GM21619 (cell line): ENCODE measurements at regions not wholly inside any gene's neighbourhood (a gene's known extent, or its start where the extent isn't known, plus 50 kb on each side); places are given as distances from the start of the nearest gene placed in this dataset.

Experiments used
- ATAC-seq: cut with Tn5 transposase; IDR thresholded peaks from one replicate; pipeline ENCODE4 v1.9.1; 2021; ENCODE audit not compliant: unreplicated experiment

DNA sequence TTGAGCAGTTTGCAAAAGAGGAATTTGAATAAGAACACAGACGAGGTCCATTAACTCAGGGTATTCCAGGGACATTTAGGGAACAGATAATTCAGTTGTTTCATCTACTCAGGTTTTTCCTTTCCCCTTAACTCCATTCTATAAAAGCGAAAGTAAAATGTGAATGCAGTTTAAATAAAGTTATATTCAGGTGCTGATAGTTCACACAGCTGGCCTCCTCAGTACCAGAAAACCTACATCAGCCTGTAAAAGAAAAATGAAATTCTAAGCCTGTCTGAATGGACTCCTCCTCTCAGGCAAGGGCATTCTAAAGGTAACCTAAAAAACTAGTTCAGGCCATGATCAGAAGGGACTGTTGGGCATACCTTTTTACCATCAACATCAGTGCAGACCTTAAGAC is 873.8 kb downstream of the SUCLG1 start:
- no peak for ATAC-seq

DNA sequence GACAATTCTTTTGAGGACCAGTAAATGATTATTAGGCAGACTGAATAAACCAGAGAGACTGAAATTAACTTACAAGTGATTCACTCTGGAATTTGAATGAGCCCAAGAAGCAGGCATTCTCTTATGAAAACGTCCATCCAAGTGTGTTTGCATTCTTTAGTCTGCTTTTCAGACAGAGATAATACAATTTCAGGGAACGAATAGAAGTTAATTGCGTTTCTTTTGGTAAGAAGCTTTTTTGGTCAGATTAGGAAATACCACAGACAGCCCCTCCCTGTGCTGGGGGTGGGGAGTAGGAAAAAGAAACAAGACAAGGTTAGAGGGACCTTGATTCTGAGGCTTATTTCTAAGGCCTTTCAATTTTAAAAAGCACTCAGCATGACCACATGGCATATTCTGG is 874.4 kb downstream of the SUCLG1 start:
- no peak for ATAC-seq

DNA sequence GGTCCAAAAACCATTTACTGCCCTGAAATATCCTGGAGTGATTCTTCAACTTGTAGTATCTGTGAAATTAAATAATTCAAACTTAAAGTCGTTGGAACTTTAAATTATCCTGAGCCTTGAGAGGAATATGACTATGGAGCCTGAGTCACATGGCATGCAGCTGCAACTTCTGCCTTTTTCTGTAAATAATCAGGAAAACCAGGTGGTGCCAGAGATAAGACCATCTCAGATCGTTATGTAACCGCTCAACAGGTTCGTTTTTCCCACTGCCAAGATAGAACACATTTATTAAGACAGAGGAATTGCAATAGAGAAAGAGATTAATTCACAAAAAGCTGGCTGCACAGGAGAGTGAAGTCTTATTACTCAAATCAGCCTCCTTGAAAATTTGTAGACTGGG is 876.5 kb downstream of the SUCLG1 start:
- ATAC-seq: no peak

DNA sequence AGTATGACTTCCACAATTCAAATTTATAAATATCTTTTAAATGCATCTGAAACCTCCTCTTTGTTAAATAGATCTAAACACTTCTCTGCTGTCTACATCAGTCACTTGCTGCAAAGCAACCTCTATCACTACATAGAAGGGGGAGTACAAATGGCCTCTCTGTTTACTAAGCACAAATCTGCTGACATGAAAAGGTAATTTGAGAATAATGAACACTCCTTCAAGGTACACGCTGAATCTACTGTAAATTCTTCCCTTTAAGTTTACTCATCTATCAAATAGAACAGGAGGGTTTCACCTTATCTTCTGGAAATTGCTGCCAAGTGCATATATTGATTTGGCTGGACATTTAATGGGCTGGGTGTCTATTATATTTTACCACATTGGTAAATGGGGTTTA is 879.6 kb downstream of the SUCLG1 start:
- no peak for ATAC-seq

DNA sequence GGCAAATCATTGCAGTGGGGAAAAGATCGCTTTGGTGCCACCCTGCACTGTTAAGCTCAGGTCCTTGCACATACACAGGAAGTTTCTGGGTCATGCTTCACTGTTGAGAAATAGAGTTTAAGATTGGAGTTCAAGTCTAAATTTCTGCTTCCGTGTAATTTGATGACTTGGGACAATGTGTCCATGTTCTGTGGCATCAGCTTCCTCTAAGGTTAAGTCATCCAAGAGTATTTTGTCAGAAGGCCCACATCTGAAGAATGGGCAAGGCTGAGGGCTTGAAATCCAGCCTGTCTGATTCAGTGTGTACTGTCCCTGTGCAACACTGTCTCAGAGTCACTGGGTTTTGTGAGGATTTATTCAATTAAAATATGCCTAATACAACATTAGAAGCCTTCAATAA is 880.7 kb downstream of the SUCLG1 start:
- ATAC-seq: no peak

DNA sequence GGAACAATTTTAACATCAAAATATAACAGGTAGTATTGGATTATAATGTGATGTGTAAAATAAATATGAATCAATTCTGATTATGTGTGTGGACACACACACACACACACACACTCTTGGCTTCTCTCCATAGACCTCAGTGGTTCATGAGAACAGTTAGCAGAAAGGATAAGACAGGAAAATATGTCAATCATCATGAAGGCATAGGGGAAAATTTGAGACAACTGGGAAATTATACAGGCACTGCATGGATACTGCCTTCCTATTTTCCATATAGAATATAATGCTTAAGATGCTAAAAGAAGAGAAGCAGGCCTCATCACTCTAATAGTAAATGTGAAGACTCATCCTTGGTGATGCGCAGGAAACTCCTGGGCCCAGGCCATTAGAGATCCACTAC is 884.5 kb downstream of the SUCLG1 start:
- ATAC-seq: no peak

DNA sequence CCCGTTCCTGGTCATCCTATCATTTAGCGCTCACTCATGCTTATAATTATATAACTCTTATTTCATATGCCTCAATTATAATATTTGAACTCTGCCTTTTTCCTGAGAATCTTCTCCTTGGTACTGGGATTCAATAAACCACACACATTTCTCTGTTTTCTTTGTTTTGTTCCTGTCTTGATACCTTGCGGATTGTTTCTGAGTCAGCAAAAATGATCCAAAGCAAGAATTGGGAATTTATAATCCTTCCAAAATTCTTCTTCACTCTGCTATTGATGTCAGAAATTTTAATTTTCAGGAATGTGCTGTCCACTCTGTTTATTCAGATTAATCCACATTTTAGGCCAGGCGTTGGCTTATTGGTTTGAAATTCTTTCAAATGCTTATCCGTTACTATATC is 886.0 kb downstream of the SUCLG1 start:
- no peak for ATAC-seq

DNA sequence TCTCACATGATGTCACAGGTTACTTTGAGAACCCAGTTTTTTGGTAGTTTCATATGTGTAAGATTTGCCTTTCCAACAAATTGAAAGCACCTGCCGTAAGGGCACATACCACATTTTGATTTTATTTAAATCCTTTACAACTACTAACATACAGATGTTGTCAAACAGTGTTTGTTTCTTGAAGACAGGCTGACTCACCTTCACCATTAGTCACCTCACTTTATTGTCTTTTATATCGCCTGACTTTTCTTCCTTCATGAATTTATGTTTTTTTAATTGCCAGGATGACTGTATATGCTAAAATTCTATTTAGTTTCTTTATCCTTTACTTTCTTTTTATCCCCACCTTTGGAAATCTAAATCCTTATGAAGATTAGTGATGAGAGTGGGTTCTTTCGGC is 886.7 kb downstream of the SUCLG1 start:
- no peak for ATAC-seq

DNA sequence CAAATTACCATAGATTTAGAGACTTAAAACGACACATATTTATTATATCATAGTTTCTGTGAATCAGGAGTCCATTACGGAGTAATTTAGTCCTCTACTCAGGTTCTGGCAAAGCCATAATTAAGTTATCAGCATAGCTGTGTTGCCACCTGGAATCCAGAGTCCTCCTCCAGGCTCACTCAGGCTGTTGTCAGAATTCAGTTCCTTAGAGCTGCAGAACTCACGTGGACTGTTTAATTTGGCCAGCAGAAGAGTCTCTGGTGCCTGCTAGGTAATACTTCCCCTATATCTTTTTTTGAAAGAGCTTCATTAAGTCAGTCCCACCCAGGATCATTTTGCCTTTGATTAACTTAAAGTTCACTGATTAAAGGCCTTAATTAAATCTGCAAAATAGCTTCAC is 891.5 kb downstream of the SUCLG1 start:
- no peak for ATAC-seq

DNA sequence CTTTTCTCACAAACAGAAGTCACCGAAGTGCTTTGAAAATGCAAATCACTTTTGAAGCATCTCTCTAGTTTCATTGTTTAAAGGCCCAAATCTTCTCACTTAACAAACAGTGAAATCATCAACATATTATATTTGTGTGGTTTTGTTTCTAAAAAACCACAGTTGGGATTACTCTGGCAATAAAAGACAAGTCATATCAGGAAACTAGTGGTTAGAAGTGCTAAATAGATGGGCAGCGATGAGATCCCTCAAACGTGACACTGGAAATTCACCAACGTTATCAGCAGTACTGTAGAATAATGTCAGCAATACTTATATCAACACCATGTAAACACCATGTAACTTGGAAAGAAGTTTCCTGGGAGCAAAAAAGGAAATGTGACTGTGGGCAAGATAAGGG is 893.5 kb downstream of the SUCLG1 start:
- no peak for ATAC-seq

DNA sequence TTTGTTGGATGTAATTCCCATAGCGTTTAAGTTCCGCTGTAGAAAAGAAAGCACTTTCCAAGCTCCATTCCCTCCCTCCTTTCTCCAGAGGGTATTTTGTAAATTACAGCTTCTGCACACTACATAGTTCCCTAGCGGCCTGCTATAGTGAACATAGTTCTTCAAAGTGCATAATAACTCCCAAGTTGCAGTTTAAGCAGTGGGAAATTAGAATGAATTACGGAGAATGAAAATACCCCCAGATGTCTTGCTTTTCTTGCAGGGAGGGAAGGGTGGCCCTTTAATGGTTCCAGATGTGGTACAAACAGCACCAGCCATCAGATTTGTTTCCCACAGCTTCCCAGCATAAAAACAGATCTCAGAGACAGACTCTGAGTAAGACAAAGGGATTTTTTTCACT is 893.9 kb downstream of the SUCLG1 start:
- no peak for ATAC-seq

DNA sequence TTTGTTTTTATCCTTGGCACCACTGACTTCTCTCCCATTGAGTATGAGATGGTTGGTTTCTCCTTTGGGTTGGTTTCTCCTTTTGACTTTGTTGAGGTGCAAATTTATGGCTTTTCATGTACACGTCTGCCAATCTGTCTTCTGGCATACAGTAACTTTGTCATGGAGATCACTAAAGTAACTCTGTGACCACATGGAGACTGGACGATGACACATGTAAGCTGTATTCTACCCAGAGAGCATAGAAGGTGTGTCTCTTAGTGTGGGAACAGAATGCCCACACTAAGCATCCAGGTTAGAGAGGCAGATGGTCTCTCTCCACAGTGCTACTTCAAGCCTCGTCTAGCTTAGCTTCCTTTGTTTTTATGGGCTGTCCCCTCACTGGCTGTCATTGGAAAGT is 897.5 kb downstream of the SUCLG1 start:
- no peak for ATAC-seq

DNA sequence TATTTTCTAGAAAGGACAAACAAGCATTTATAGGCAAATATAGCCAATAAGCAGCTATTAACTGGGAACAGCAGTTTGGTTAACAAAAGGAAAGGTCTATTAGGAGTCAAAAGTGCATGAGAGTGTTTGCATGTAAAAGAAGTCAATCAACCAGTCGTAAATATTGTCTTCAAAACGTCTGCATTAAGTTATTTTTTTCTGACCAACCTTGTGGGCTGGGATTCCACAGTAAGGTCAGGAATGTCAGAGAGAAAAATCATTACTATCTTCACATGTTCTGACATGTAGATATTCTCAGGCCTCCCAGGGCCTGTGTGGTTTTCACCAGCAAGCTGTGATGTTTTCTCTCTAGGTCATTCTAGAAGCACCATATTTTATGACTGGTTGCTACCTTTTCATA is 922.5 kb downstream of the SUCLG1 start:
- no peak for ATAC-seq

DNA sequence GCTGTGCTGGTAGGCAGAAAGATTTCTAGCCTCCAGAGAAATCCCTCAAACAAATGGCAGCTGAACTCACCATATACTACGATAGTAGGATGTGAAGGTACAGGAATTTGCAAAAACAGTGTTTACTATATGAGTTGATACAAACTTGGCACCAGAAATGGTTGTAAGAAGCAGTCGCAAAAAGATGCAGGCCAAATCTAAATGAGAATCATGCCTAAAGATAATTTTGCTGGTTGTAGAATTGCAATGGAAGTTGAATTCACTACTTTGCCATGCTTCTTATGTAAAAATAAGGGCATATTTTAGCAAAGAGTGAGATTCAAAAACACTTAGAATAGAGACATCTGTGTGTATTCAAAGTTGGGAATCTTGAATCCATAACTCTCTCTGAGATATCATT is 924.7 kb downstream of the SUCLG1 start:
- ATAC-seq: no peak

DNA sequence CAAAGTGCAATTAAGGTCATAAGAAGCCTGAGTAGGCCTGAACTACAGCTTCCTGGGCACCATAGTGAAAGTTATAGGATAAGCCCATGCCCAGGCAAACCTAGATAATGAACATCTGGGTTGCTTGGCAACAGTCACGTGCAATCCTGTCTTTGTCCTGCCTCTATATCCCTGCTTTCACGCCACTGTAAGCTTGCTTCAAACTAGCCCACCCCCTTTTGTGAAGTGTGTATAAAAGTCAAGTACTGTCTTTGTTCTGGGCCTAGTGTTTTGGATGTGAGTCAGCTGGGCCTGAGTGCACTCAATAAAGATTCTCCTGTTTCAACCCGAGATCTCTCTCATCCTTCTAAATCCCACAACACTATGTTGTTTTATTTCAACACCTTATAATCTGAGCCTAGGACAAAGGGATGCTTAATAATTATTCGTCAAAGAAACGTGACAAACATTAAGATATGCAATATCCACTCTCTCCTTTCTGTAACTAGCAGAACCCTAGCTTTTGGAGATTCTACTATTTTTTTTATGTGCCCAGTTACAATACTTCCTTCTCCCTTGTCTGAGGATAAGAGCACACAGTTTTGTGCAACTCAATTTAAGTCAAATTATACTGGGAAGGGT is 927.8 kb downstream of the SUCLG1 start:
- ATAC-seq: no peak

DNA sequence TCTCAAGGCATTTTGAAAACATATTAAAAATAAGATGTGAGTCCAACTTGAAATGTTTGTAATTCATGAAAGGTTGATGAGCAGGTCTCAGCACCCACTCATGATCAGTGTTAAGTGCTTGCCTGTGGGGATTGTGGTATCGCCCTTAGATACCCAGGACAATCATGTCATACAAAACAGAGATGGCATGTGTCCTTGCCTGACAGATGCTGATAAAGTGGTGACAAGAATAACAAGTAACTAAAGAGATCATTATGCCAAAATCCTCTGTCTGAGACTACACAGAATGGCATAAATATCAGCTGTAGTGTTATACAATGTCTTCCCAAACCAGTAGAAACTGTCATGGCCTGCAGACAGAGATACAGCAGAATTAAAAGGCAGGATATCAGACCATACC is 930.3 kb downstream of the SUCLG1 start:
- no peak for ATAC-seq

DNA sequence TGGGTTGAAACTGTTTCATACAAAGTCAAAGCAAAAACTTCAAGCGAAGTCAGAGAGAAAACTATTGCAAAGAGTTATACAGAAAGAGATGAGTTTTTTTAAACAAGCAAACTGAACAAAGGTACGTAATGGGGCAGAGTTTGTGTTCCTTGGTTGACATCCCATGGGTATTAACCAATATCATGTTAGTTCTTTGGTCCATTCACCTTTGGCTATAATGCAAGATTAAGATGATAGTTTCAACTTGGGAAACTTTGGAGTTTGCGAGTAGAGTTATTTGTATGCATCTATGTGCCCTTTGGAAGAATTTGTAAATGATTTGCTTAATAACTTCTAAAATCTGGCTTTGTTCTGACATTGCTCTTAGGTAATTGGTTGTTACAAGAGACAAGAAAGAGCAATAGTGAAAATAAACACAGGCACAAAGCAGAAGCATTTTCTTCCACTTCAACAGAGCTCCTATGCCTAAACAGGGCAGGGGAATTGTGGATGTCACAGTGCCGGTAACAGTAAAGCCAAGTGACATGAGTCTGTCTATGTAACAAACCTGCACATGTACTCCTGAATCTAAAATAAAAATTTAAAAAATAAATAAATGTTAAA is 936.1 kb downstream of the SUCLG1 start:
- ATAC-seq: no peak

DNA sequence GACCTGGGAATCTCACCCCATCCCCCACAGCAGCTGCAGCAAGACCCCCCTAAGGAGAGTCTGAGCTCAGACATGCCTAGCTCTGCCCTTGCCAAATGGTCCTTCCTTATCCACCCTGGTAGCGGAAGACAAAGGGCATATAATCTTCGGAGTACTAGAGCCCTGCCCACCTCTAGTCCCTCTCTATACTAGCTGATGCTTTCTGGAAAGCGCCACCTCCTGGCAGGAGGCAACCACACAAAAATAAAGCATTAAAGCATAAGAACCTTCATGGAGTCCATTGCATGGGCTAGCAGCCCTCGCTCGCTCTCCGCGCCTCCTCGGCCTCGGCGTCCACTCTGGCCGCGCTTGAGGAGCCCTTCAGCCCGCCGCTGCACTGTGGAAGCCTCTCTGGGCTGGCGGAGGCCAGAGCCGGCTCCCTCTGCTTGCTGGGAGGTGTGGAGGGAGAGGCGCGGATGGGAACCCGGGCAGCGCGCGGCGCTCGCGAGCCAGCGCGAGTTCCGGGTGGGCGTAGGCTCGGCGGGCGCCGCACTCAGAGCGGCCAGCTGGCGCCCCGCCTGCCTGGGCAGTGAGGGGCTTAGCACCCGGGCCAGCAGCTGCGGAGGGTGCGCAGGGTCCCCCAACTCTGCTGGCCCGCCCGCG is 941.2 kb downstream of the SUCLG1 start:
- no peak for ATAC-seq

DNA sequence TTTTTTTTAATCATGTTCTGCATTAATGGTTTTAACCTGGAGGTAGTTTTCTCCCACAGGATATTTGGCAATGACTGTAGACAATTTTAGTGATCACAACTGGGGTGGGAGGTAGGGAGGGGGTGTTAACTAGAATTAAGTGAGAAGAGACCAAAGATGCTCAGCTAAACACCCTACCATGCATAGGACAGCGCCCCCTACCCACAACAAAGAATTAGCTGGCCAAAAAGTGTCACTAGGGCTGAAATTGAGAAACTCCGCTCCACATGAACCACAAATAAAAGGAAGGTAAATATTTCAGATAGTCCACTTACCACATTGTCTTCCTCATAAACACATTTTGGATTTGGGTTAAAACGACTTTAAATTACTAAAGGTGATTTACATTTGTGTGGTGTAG is 942.6 kb downstream of the SUCLG1 start:
- ATAC-seq: no peak

DNA sequence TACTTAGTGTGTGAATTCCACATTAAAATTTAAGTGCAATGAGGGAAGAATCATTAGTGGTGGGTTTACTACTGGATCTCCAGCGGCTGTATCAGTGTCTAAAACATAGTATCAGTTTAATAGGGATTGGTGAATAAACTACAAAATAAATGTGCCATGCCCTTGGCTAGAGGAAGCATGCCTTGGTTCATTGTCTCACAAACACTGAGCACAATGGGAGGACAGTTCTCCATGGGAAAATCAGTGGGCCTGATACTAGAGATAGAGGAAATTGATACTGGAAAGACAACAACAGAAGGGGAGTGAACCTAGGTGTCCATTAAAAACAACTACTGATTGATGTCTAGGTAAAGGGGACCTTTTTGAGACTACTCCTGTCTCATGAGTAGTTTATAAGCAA is 971.6 kb downstream of the SUCLG1 start:
- ATAC-seq: no peak

DNA sequence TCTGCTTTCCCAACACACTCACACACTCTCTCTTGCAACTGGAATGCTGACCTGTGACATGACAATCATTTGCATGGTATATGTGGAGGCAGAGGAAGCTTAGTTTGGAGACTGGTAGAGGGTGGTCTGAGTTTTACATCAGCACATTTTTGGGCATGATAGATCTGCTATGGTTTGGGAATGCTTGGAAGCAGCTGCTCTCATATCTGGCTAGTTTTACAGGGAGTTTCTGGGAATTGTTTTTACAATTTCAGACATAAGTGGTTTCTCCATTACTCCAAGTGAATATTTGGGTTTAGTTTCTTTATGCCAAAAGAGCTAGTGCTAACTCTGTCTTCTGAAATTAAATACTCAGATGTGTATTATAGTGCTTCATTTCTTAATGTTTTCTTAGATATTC is 977.6 kb downstream of the SUCLG1 start:
- no peak for ATAC-seq

DNA sequence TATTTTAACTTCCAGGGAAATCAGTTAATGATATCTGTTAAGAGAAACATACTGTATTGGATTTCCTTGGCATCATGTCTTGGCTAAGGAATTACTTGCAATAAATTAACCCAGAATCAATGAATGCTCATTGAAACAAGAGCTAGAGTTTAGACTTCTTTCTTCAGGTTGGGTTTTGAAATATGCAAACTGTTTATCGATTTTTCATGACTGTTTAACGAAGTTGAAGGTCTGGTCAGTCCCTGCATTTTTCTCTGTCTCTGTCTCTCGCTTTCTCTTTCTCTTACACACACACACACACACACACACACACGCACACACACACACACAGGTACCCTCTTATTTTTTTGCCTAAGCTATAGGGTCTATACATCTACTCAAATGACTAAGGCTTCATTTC is 981.0 kb downstream of the SUCLG1 start:
- no peak for ATAC-seq

DNA sequence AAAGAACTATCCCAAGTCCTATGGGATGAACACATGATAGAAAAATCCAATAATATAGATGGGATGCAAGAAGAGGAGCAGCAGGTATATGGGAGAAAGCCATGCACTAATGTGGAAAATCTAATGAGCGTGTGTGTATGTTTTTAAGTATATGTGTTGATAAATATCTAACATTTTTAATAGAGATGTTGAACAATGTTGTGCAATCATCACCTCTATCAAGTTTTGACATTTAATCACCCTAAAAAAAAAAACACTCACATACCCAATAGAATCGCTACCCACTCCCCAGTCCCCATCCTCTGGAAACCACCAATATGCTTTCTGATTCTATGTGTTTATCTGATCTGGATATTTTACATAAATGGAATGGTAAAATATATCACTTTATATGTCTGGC is 983.7 kb downstream of the SUCLG1 start:
- ATAC-seq: no peak
